Suprapubic skin (tissue), 4 donors: ENCODE measurements at regions not wholly inside any gene's neighbourhood (a gene's known extent, or its start where the extent isn't known, plus 50 kb on each side); places are given as distances from the start of the nearest gene placed in this dataset.

Experiments used
- DNase-seq, 2 donors: peaks; one replicate each; pipeline ENCODE4 v3.0.0-alpha.2; 2019; ENCODE audit warnings: low spot score in 2 of 2
- H3K27ac ChIP-seq: fragments of 200-600 bp; sonication (generic); one replicate; pipeline ENCODE4 v1.5.1; 2019
- H3K27me3 ChIP-seq: fragments of 200-600 bp; sonication (generic); one replicate; pipeline ENCODE4 v1.5.1; 2019
- H3K36me3 ChIP-seq: fragments of 200-600 bp; sonication (generic); one replicate; pipeline ENCODE4 v1.5.1; 2019
- H3K4me1 ChIP-seq: fragments of 200-600 bp; sonication (generic); one replicate; pipeline ENCODE4 v1.5.1; 2019
- H3K4me3 ChIP-seq: fragments of 200-600 bp; sonication (generic); one replicate; pipeline ENCODE4 v1.5.1; 2019; ENCODE audit warnings: mild to moderate bottlenecking
- H3K9me3 ChIP-seq: fragments of 200-600 bp; sonication (generic); one replicate; pipeline ENCODE4 v1.5.1; 2019
- EP300 ChIP-seq: sonication (generic); formaldehyde crosslinking; IDR thresholded peaks from one replicate; pipeline ENCODE4 v1.6.1; 2017; ENCODE audit warnings: antibody characterized with exemption
- POLR2A ChIP-seq, 2 donors: fragments of 450-650 bp; IDR thresholded peaks; one replicate each; pipeline ENCODE4 v1.6.1; 2017; ENCODE audit warnings: antibody characterized with exemption in 2 of 2, mild to moderate bottlenecking in 2 of 2, moderate library complexity in 2 of 2
- POLR2AphosphoS5 ChIP-seq, 3 donors: sonication (generic); formaldehyde crosslinking; IDR thresholded peaks; one replicate each; pipeline ENCODE4 v1.6.1; 2017; ENCODE audit warnings: antibody characterized with exemption in 3 of 3
- WGBS: methylation state at CpG from one replicate; pipeline ENCODE4 v1.1.5; 2018; 5-methylcytosine and 5-hydroxymethylcytosine counted together
- TF ChIP-seq, protein P1 (sequence below), 2 donors: fragments of 200-600 bp in 1 of 2; fragments of 450-650 bp in 1 of 2; sonication (generic) in 1 of 2; IDR thresholded peaks; one replicate each; pipeline ENCODE4 v1.5.1; 2016 to 2019; ENCODE audit warnings: antibody characterized with exemption in 2 of 2, mild to moderate bottlenecking in 1 of 2, moderate library complexity in 1 of 2

DNA sequence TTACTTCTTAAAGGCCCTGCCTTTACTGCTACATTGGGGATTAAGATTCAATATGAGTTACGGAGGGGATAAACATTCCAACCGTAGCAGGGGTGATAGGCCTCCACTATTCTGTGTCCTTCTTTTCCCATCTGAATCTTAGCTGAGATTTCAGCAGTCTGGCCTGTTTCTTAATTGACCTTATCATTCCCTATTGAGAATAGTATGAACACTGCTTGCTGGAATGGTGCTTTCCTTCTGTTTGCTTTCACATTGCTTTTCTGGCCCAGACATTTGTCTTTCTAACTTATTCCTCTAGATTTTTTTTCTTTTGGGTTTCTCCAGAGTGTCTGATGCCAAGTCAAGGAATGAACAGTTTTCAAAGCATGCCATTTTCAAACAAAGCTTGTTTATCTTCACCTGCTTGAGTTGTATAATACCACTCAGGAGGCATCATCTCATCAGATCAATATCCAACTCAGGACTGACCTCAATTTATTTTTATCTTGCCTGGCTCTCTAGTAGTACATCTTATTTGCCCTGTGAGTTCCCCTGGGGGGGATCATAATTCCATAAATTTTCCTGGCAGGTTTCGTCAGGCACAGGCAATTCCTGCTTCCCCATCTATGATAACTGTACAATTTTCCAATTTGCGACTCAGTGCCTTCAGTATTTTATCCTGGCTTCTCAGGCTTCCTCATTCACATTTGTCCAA is 161.1 kb upstream of the STT3B start:
- no peak for DNase-seq
- TF ChIP-seq POLR2AphosphoS5 (IDR thresholded peaks at IDR 0.05) (no peak), EP300 (no peak), POLR2A (IDR thresholded peaks at IDR 0.05) (no peak)
- TF ChIP-seq, protein P1, sequence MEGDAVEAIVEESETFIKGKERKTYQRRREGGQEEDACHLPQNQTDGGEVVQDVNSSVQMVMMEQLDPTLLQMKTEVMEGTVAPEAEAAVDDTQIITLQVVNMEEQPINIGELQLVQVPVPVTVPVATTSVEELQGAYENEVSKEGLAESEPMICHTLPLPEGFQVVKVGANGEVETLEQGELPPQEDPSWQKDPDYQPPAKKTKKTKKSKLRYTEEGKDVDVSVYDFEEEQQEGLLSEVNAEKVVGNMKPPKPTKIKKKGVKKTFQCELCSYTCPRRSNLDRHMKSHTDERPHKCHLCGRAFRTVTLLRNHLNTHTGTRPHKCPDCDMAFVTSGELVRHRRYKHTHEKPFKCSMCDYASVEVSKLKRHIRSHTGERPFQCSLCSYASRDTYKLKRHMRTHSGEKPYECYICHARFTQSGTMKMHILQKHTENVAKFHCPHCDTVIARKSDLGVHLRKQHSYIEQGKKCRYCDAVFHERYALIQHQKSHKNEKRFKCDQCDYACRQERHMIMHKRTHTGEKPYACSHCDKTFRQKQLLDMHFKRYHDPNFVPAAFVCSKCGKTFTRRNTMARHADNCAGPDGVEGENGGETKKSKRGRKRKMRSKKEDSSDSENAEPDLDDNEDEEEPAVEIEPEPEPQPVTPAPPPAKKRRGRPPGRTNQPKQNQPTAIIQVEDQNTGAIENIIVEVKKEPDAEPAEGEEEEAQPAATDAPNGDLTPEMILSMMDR (IDR thresholded peaks at IDR 0.05) = no peak
- no peak overlapping the region for H3K27ac ChIP-seq
- 70% methylated on average over 4 of the region's 4 CpGs for WGBS
- H3K36me3 ChIP-seq = no peaks in the 10 kb centered on the region
- H3K4me3 ChIP-seq = no peak overlapping the region
- no peaks in the 10 kb centered on the region for H3K9me3 ChIP-seq
- no peaks in the 10 kb centered on the region for H3K27me3 ChIP-seq
- H3K4me1 ChIP-seq = peaks cover 6% of the 10 kb centered on the region

GRCh38 chr3:31373681-31374080 is 159.0 kb upstream of the STT3B start:
- TF ChIP-seq, protein P1 (IDR thresholded peaks at IDR 0.05) = no peak
- TF ChIP-seq POLR2A (IDR thresholded peaks at IDR 0.05) (no peak), POLR2AphosphoS5 (IDR thresholded peaks at IDR 0.05) (no peak), EP300 (no peak)
- H3K36me3 ChIP-seq = no peaks in the 10 kb centered on the region
- no peaks in the 10 kb centered on the region for H3K9me3 ChIP-seq
- 81% methylated on average over 3 of the region's 3 CpGs for WGBS
- H3K4me1 ChIP-seq = peaks cover 6% of the 10 kb centered on the region
- H3K27me3 ChIP-seq = no peaks in the 10 kb centered on the region
- no peak for DNase-seq
- H3K4me3 ChIP-seq = no peak overlapping the region
- H3K27ac ChIP-seq = no peak overlapping the region

DNA sequence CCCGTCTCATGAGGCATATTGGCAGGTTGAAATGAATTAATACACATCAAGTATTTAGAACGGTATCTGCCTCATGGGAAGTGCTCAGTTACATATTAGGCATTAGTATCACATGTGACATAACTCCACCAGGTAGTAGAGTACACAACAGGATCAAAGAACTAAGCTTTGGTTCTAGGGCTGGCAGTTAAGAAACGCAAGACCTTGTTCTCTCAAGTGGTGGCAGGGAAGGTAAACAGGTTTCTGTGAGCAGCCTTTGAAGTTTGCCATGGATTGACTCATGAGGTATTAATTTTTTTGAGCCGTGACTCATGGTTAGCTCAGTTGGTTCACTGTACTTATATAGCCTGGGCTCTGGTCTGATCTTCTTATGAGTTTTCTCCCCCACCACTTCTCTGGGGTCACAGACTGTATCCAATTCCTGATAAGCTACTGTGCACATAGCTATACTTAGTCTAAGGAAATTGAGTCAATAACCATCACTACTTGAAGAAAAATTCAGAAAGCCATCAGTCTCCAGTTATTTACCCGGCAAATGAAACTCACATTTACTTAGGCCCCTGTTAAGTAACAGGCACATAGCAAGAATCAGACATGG is 155.6 kb upstream of the STT3B start:
- H3K27ac ChIP-seq = no peak overlapping the region
- no peak for DNase-seq
- TF ChIP-seq POLR2AphosphoS5 (IDR thresholded peaks at IDR 0.05) (no peak), EP300 (no peak), POLR2A (IDR thresholded peaks at IDR 0.05) (no peak)
- TF ChIP-seq, protein P1 (IDR thresholded peaks at IDR 0.05) = no peak
- H3K27me3 ChIP-seq = no peaks in the 10 kb centered on the region
- H3K4me3 ChIP-seq = no peak overlapping the region
- no peaks in the 10 kb centered on the region for H3K9me3 ChIP-seq
- H3K36me3 ChIP-seq = no peaks in the 10 kb centered on the region
- H3K4me1 ChIP-seq = no peaks in the 10 kb centered on the region
- WGBS = 68% methylated on average over 5 of the region's 5 CpGs

DNA sequence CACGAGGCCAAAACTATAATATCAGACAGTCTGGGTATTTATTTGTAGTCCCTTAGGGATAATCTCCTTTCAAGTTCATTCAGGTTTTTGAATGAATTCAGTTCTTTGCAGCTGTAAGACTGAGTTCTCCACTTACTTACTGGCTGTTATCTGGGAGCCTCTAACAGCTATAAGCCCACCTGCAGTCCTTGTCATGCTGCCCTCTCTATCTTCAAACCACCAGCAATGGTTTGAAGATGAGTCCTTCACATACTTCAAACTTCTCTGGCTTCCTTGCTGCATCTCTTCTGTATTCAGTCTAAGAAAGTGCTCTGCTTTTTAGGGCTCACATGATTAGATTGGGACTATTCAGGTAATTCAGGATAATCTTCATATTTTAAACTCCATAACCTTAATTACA is 154.5 kb upstream of the STT3B start:
- TF ChIP-seq POLR2AphosphoS5 (IDR thresholded peaks at IDR 0.05) = no peak
- no peak for TF ChIP-seq POLR2A (IDR thresholded peaks at IDR 0.05)
- TF ChIP-seq EP300 = no peak
- TF ChIP-seq, protein P1 (IDR thresholded peaks at IDR 0.05) = no peak
- Histone ChIP-seq H3K27me3 (no peaks in the 10 kb centered on the region), H3K9me3 (no peaks in the 10 kb centered on the region), H3K4me3 (no peak overlapping the region), H3K27ac (no peak overlapping the region), H3K36me3 (no peaks in the 10 kb centered on the region), H3K4me1 (no peaks in the 10 kb centered on the region)
- no peak for DNase-seq
- WGBS = 54% methylated on average over 1 of the region's 1 CpG

GRCh38 chr3:31379598-31379997 is 153.1 kb upstream of the STT3B start:
- 90% methylated on average over 2 of the region's 2 CpGs for WGBS

More at GRCh38 chr3:31379598-31379997, 153.1 kb upstream of the STT3B start:
- Histone ChIP-seq H3K36me3 (no peaks in the 10 kb centered on the region), H3K4me3 (no peak overlapping the region), H3K27me3 (no peaks in the 10 kb centered on the region), H3K27ac (no peak overlapping the region), H3K4me1 (no peaks in the 10 kb centered on the region), H3K9me3 (no peaks in the 10 kb centered on the region)
- DNase-seq = no peak
- TF ChIP-seq, protein P1 (IDR thresholded peaks at IDR 0.05) = no peak
- no peak for TF ChIP-seq EP300
- no peak for TF ChIP-seq POLR2A (IDR thresholded peaks at IDR 0.05)
- no peak for TF ChIP-seq POLR2AphosphoS5 (IDR thresholded peaks at IDR 0.05)
